GM23338 (cell line): ENCODE measurements at regions not wholly inside any gene's neighbourhood (a gene's known extent, or its start where the extent isn't known, plus 50 kb on each side); places are given as distances from the start of the nearest gene placed in this dataset.

Experiments used
- ATAC-seq: fragments of 200-7000 bp; cut with Tn5 transposase; 3 replicates; pipeline ENCODE4 v1.9.1; 2020
- DNase-seq: peaks from one replicate; pipeline ENCODE4 v3.0.0-alpha.2; 2015; ENCODE audit warnings: low spot score
- H2AFZ ChIP-seq: fragments of 200-600 bp; sonication (generic); 2 replicates; pipeline ENCODE4 v1.8.0; 2016; ENCODE audit warnings: antibody characterized with exemption, mild to moderate bottlenecking, moderate library complexity
- H3F3A ChIP-seq: fragments of 200-600 bp; sonication (generic); replicated peaks from 2 replicates; pipeline ENCODE4 v1.8.0; 2017; ENCODE audit warnings: antibody characterized with exemption, mixed run types, low read depth
- H3K27ac ChIP-seq: fragments of 200-600 bp; sonication (generic); 2 replicates; pipeline ENCODE4 v1.6.1; 2016; ENCODE audit warnings: low read depth
- H3K27me3 ChIP-seq: fragments of 200-600 bp; sonication (generic); 2 replicates; pipeline ENCODE4 v1.8.0; 2016; ENCODE audit warnings: mild to moderate bottlenecking, mixed run types, moderate library complexity; ENCODE audit not compliant: insufficient read depth
- H3K36me3 ChIP-seq: fragments of 200-600 bp; sonication (generic); 2 replicates; pipeline ENCODE4 v1.8.0; 2016; ENCODE audit warnings: mild to moderate bottlenecking; ENCODE audit not compliant: insufficient read depth
- H3K4me1 ChIP-seq: fragments of 200-600 bp; sonication (generic); 2 replicates; pipeline ENCODE4 v1.8.0; 2016; ENCODE audit warnings: mild to moderate bottlenecking, moderate library complexity; ENCODE audit not compliant: insufficient read depth
- H3K4me2 ChIP-seq: fragments of 200-600 bp; sonication (generic); 2 replicates; pipeline ENCODE4 v1.7.1; 2017; ENCODE audit warnings: mixed run types
- H3K4me3 ChIP-seq: fragments of 200-600 bp; sonication (generic); 2 replicates; pipeline ENCODE4 v1.6.1; 2016; ENCODE audit warnings: mixed run types
- H3K79me2 ChIP-seq: fragments of 200-600 bp; sonication (generic); replicated peaks from 2 replicates; pipeline ENCODE4 v1.8.0; 2017; ENCODE audit warnings: mild to moderate bottlenecking; ENCODE audit not compliant: insufficient read depth
- H3K9me2 ChIP-seq: fragments of 200-600 bp; sonication (generic); 2 replicates; pipeline ENCODE4 v1.8.0; 2017; ENCODE audit not compliant: insufficient read depth
- H4K20me1 ChIP-seq: fragments of 200-600 bp; sonication (generic); replicated peaks from 2 replicates; pipeline ENCODE4 v1.8.0; 2017; ENCODE audit warnings: mild to moderate bottlenecking; ENCODE audit not compliant: insufficient read depth
- H3K27ac Mint-ChIP-seq: 2 replicates; pipeline ENCODE4 v1.8.0; 2020; ENCODE audit warnings: inconsistent platforms, mild to moderate bottlenecking, moderate library complexity, mixed read lengths
- H3K27me3 Mint-ChIP-seq: 3 replicates; pipeline ENCODE4 v1.8.0; 2022; ENCODE audit warnings: low read depth, mild to moderate bottlenecking, moderate library complexity, mixed read lengths, inconsistent platforms; ENCODE audit not compliant: insufficient read depth, poor library complexity
- H3K36me3 Mint-ChIP-seq: 3 replicates; pipeline ENCODE4 v1.8.0; 2021; ENCODE audit warnings: low read depth, mild to moderate bottlenecking, inconsistent platforms, moderate library complexity, mixed read lengths
- H3K4me1 Mint-ChIP-seq: 3 replicates; pipeline ENCODE4 v1.8.0; 2020; ENCODE audit warnings: mild to moderate bottlenecking, inconsistent platforms, mixed read lengths
- H3K4me3 Mint-ChIP-seq: 3 replicates; pipeline ENCODE4 v1.8.0; 2021; ENCODE audit warnings: moderate library complexity, mild to moderate bottlenecking, inconsistent platforms, mixed read lengths
- H3K9me3 Mint-ChIP-seq: 3 replicates; pipeline ENCODE4 v1.8.0; 2020; ENCODE audit warnings: moderate library complexity, mild to moderate bottlenecking, inconsistent platforms, mixed read lengths
- CREB1 ChIP-seq: fragments of 250-450 bp; sonication (Bioruptor Pico); IDR thresholded peaks from 2 replicates; pipeline ENCODE4 v1.5.0; 2020; ENCODE audit warnings: low read depth, mild to moderate bottlenecking, moderate library complexity
- CTCF ChIP-seq, 2 experiments: fragments of 200-600 bp in 1 of 2; sonication (generic) in 1 of 2; conservative IDR thresholded peaks; 2 replicates each; pipeline versions ENCODE4 v1.5.1 to v1.6.1; 2016 to 2017; ENCODE audit warnings: antibody characterized with exemption in 2 of 2, low read depth in 2 of 2, mild to moderate bottlenecking in 2 of 2, moderate library complexity in 1 of 2
- ETS1 ChIP-seq: IDR thresholded peaks from 2 replicates; pipeline ENCODE4 v1.6.1; 2016; ENCODE audit warnings: antibody characterized with exemption
- EZH2 ChIP-seq: fragments of 200-600 bp; sonication (generic); IDR thresholded peaks from one replicate; pipeline ENCODE4 v1.8.0; 2017; ENCODE audit warnings: antibody characterized with exemption, mild to moderate bottlenecking, low read depth; ENCODE audit not compliant: unreplicated experiment
- EZH2phosphoT487 ChIP-seq: fragments of 200-600 bp; sonication (generic); IDR thresholded peaks from one replicate; pipeline ENCODE4 v1.8.1; 2018; ENCODE audit warnings: antibody characterized with exemption; ENCODE audit not compliant: unreplicated experiment
- JUNB ChIP-seq: IDR thresholded peaks from one replicate; pipeline ENCODE4 v1.6.1; 2016; ENCODE audit warnings: antibody characterized with exemption; ENCODE audit not compliant: unreplicated experiment
- NANOG ChIP-seq: IDR thresholded peaks from 2 replicates; pipeline ENCODE4 v1.6.1; 2016; ENCODE audit warnings: antibody characterized with exemption, borderline replicate concordance
- POLR2AphosphoS5 ChIP-seq: IDR thresholded peaks from 2 replicates; pipeline ENCODE4 v1.6.1; 2016; ENCODE audit warnings: antibody characterized with exemption, low read depth
- REST ChIP-seq: IDR thresholded peaks from one replicate; pipeline ENCODE4 v1.6.1; 2018; ENCODE audit warnings: antibody characterized with exemption; ENCODE audit not compliant: unreplicated experiment
- STAT1 ChIP-seq: IDR thresholded peaks from one replicate; pipeline ENCODE4 v1.6.1; 2016; ENCODE audit warnings: antibody characterized with exemption; ENCODE audit not compliant: unreplicated experiment
- ZNF114 ChIP-seq: fragments of 250-450 bp; sonication (Bioruptor Pico); IDR thresholded peaks from 2 replicates; pipeline ENCODE4 v1.5.0; 2020; ENCODE audit warnings: mild to moderate bottlenecking, moderate library complexity
- ZNF331 ChIP-seq: fragments of 250-450 bp; sonication (Bioruptor Pico); IDR thresholded peaks from 2 replicates; pipeline ENCODE4 v1.5.0; 2020; ENCODE audit warnings: low read depth, mild to moderate bottlenecking, moderate library complexity
- ZNF462 ChIP-seq: fragments of 250-450 bp; sonication (Bioruptor Pico); IDR thresholded peaks from 2 replicates; pipeline ENCODE4 v1.5.0; 2020; ENCODE audit warnings: mild to moderate bottlenecking, moderate library complexity

- Mint-ChIP-seq H3K4me3 (no peak overlapping the region), H3K27me3 (no peaks in the 10 kb centered on the region), H3K27ac (no peak overlapping the region), H3K36me3 (no peaks in the 10 kb centered on the region), H3K4me1 (no peaks in the 10 kb centered on the region), H3K9me3 (no peaks in the 10 kb centered on the region)
- Histone ChIP-seq H2AFZ (no peak overlapping the region), H3K4me3 (no peak overlapping the region), H3K9me2 (no peaks in the 10 kb centered on the region), H3K4me1 (no peaks in the 10 kb centered on the region), H3K79me2 (no peaks in the 10 kb centered on the region), H3F3A (no peaks in the 10 kb centered on the region), H4K20me1 (no peaks in the 10 kb centered on the region), H3K27me3 (no peaks in the 10 kb centered on the region), H3K36me3 (no peaks in the 10 kb centered on the region), H3K27ac (no peak overlapping the region), H3K4me2 (no peak overlapping the region)
- DNase-seq (no peak), ATAC-seq (no peak)
- TF ChIP-seq JUNB = no peak
- no peak for TF ChIP-seq REST
- TF ChIP-seq CREB1 (CRISPR knock-in tag) = no peak
- no peak for TF ChIP-seq EZH2phosphoT487
- no peak for TF ChIP-seq POLR2AphosphoS5
- no peak for TF ChIP-seq NANOG
- TF ChIP-seq ZNF462 (CRISPR knock-in tag) = no peak
- TF ChIP-seq ETS1 = no peak
- TF ChIP-seq CTCF (conservative IDR thresholded peaks at IDR 0.05; ENCODE audit: low read depth in 2 of 2) = no peak
- TF ChIP-seq STAT1 = no peak
- no peak for TF ChIP-seq EZH2
- no peak for TF ChIP-seq ZNF331 (CRISPR knock-in tag)
- no peak for TF ChIP-seq ZNF114 (CRISPR knock-in tag)
These were observed 139.0 kb upstream of the KCNMB2 start for GRCh38 chr3:178397202-178397601.
